C4-2B (cell line): ENCODE measurements at regions not wholly inside any gene's neighbourhood (a gene's known extent, or its start where the extent isn't known, plus 50 kb on each side); places are given as distances from the start of the nearest gene placed in this dataset.

Source experiments
- H3K27ac ChIP-seq: fragments of 450-650 bp; 2 replicates; pipeline ENCODE4 v1.5.1; 2017
- CTCF ChIP-seq: fragments of 450-650 bp; conservative IDR thresholded peaks from 2 replicates; pipeline ENCODE4 v1.5.1; 2017; ENCODE audit warnings: mild to moderate bottlenecking
- ZFX ChIP-seq: fragments of 450-650 bp; IDR thresholded peaks from 2 replicates; pipeline ENCODE4 v1.6.1; 2017

GRCh38 chr2:45316576-45317338 lies 294.3 kb downstream of the SRBD1 start:
- TF ChIP-seq CTCF (no peak), ZFX (no peak)

GRCh38 chr2:45315861-45316260 lies 295.2 kb downstream of the SRBD1 start:
- no peak for TF ChIP-seq CTCF
- H3K27ac ChIP-seq = no peak overlapping the region

More at GRCh38 chr2:45316576-45317338, 294.3 kb downstream of the SRBD1 start:
- H3K27ac ChIP-seq = no peak overlapping the region

- H3K27ac ChIP-seq = no peak overlapping the region
- TF ChIP-seq ZFX (no peak), CTCF (no peak)
Observed at GRCh38 chr2:45312275-45312674, 298.8 kb downstream of the SRBD1 start.

- TF ChIP-seq ZFX = no peak
- TF ChIP-seq CTCF = no peak
- H3K27ac ChIP-seq = no peak overlapping the region
Observed at GRCh38 chr2:45311559-45311958, 299.5 kb downstream of the SRBD1 start.

- H3K27ac ChIP-seq = no peak overlapping the region
- no peak for TF ChIP-seq ZFX
- no peak for TF ChIP-seq CTCF
Observed at GRCh38 chr2:45307147-45307546, 297.9 kb upstream of the SIX2 start.

- no peak for TF ChIP-seq CTCF
- TF ChIP-seq ZFX = no peak
- no peak overlapping the region for H3K27ac ChIP-seq
Observed at GRCh38 chr2:45305599-45305998, 296.3 kb upstream of the SIX2 start.

GRCh38 chr2:45303417-45304202 lies 294.4 kb upstream of the SIX2 start:
- no peak overlapping the region for H3K27ac ChIP-seq
- no peak for TF ChIP-seq ZFX
- no peak for TF ChIP-seq CTCF
